CD4-positive, alpha-beta T cell treated with Interleukin-10 for 1 hour (primary cell): ENCODE measurements at regions not wholly inside any gene's neighbourhood (a gene's known extent, or its start where the extent isn't known, plus 50 kb on each side); places are given as distances from the start of the nearest gene placed in this dataset.

Source experiments
- DNase-seq: peaks from one replicate; pipeline ENCODE4 v3.0.0-alpha.2; 2020

DNA sequence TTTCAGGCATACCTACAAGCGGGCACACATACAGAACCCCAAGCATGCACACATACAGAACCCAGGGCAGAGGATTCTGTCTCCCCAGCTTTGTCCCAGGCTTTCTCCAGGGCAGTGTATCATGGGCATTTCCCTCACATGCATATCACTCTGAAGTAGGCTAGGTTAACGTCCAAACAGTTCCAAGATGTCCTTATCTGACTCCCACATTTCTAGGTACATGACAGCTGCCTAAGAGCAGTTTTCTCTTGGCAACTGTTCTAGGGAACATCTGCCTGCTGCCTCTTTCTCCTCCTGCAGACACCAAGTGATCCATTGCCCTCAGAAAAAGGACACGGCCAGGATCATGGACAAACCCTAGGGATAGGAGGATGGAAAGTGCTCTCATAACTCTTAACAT lies 84.9 kb upstream of the NR3C1 start:
- no peak for DNase-seq

DNA sequence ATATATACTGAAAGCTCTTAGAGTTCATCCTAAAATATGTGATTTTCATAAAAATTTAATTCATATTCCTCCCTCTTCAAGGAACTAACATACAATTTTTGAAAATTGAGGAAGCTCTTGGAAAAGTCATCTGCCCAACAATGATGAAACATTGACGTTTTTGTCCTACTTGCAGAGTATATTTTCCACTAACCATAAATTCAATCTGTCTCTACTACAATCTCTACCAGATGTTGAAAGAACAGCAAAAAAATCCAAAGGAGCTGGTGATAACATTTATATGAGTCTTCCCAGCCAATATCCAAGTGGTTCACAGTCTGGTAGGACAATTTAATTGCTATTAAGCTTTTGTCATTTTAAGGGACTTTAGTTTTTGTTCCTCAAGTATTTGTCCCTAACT lies 81.1 kb upstream of the NR3C1 start:
- DNase-seq: no peak

DNA sequence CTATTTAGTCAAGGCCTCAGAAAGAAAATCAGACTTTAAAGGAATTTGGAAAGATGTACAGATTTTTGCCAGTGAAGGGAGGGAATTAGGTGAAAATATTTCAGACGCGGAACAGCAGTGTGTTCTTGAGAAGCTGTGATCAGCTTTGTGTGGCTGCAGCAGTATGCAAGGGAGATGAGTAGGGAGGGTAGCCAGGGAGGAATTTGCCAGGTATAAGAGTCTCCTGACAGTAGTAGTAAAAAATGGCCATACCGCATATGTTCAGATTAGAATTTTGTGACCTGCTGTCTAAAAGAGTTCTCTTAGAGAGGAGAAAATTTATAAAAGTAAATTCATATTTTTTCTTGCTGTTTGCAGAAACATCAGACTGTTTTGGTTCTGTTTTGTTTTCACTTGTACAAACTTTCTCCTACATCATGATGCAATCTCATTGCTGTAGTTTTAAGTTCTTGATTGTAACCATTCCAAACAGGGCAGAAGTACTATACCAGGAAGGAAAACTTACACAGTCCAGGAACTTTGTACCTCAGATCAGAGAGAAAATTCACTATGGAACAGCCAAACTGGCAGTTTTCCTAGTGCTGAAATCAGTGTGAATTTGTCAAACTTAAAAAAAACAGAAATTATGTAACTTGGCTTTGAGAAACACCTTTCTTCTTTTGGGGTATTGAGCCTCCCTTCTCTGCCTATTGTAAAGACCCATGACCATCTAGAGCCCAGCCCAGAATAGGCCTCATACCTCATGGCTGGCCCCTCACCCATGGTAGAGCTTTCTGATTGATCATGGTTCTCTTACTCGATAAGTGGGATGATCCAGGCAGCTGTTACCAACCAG lies 78.4 kb upstream of the NR3C1 start:
- no peak for DNase-seq

DNA sequence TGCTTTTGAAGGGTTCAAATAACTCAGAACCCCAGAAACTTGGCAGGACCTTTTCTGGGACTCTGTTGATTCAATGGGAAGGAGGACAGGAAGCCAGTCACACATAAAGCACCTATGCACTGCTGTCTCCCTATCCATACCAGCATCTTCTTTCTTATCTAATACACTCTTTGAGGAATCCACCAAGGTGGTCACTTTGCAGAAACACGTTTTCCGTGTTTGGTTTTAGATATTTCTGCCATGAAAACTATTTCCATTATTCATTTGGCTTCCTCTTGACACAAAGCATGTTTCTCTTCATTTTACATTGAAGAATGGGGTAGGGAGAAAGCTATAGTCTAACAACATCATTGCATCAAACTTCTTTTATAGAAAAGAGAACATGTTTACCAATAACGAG lies 76.5 kb upstream of the NR3C1 start:
- DNase-seq: no peak

DNA sequence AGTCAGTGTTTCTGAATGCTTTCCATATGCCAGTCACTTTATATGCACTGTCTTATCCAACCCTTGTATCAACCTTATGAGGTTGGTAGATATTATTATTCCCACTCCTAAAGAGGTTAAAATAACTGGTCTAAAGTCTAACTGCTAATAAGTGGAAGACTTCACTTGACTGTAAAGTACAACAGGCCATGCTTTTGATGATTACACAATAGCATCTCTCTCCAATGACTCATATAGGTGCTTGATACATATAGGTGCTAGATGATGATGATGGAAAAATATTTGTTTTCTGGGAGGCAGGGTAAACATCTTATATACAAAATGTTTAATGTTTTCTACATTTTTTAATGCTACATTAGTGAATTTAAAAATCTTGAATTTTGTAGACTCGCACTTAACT lies 75.9 kb upstream of the NR3C1 start:
- DNase-seq: no peak

DNA sequence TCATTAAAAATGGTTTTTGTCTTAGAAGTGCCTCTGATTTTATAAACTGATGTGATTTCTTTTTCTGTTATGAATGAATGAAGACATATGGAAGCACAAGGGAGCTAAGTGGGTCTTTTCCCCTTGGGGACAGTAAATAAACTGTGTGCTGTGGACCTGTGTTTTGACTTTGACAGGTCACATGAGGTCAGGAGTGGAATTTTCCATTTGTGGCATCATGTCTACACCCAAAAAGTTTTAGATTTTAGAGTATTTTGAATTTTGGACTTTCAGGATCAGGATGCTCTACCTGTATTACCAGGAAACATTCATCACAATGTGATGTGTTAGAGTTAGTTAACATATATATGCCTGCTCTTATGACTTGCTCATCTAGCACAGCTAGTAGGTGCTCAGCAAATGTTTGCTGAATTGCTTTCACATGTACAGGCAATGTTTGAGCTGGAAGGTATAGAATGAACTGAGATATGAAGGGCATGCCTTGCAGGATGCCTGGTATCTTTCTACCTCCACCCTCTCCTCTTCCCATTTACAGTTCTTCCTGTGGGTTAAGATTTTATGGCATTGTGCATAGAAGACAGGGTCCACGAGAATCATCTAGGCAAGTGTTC lies 73.2 kb upstream of the NR3C1 start:
- no peak for DNase-seq

DNA sequence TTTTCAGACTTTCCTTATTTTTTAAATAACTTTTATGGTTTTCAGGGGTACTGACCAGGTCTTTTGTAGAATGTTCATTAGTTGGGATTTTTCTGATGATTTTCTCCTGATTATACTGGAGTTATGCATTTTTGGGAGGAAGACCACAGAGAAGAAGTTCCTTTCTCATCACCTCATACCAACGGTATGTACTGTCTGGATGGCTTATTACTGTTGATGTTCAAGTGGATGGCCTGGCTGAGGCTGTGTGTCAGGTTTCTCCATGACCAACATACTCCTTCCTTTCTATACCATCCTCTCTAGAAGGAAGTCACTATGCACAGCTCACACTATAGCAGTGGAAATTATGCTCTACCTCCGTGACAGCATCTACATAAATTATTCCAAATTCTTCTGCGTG lies 71.1 kb upstream of the NR3C1 start:
- DNase-seq: no peak

DNA sequence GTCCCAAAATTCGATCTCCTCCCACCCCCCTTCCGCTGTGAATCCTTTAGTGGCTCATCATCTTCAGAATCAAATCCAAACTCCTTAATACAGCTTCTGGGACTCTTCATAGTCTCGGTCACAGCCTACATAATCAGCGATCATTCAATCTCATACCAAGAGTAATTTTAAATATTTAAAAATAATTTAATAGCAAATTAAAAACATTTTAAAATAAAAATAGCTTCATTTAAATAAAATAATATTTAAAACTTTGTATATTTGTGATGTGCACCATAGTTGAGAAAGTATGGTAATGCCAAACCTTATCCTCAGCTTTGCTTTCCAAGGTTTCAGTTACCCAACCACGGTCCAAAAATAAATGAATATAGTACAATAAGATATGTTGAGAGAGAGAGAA lies 70.0 kb upstream of the NR3C1 start:
- no peak for DNase-seq

DNA sequence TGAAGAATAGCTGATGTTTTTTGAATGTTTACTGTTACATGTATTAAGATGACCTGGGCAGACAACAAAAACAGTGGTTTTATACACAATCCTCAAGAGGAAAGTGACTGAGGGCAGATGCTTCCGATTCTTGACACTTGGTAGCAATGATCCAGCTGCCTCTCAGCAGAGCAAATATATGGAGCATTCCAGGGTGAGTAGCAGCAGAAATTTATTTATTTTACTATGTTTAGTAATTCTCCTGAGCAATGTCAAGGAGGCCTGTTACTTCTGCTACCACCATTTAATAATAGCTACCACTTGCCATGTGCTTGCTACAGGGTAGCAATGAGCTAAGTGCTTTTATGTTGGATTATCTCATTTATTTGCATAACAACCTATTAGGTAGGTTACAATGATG lies 69.1 kb upstream of the NR3C1 start:
- DNase-seq: no peak

DNA sequence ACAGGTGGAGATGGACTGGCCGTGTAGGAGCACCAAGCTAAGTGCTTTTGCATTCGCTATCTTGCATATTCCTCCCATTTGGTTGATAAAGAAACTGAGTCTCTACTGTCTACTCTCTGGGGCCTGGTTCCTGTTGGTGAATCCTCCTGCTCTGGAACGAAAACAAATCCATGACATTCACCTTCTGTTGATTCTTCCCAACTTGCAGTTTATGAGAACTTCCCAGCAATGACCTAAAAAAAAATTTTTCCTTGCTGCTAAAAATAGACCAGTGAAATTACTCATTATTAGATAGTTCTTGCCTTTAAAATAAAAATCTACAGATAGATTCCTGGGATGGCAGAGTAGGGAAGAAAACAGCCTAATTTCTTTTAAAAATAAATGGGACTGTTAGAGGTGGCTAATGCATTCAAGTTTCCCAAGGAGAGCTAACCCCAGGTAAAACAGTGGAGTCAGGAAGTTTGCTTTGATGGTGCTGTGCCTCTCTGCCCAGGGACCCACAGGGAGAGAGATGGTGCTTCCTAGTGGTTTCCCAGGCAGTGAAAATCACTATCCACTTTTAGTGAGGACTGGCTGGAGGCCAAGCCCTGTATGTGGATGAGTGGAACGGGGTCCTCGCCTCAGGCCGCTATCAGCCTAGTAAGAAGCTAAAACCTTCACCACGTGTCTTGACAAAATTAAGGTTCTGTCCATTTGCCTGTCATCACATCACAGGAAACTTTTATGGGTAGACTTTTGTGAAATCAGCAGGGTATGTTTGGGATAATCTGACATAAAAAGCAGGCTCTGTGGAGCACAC lies 68.4 kb upstream of the NR3C1 start:
- DNase-seq: no peak

DNA sequence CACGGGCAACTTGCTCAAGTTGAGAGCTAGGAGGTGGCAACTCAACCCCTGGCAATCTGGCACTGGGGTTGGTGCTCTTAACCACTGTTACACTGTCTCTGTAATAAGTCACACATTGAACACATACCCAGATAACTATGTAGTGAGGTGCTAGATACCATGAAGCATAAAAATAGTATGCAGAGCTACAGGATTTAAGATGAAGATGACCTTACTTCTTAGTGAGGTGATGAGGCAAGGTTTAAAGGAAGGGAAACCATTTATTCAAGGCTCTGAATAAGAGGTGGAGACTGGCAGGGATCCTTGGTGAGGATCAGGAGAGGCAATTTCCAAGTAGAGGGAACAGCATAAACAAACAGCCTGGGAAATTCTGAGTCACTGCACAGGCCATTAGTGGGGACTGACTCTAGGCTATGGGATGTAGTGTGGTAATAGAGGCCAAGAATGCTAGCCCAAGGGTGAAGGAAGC lies 67.6 kb upstream of the NR3C1 start:
- DNase-seq: no peak

DNA sequence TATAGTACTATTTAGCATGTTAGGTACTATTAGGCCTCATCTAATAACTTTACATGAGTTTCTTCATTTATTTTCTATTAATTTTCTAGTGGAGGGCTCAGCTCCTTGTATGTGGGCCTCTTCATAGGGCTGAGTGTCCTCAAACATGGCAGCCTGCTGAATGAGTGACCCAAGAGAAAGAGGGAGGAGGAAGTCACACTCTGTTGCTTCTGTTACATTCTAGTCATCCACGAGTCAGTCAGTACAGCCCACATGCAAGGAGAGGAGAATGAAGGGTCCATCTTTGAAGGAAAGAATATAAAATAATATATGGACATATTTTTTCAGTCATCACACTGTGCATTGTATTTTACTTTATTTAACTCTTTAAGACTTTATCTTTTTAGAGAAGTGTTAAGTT lies 66.6 kb upstream of the NR3C1 start:
- DNase-seq: no peak

DNA sequence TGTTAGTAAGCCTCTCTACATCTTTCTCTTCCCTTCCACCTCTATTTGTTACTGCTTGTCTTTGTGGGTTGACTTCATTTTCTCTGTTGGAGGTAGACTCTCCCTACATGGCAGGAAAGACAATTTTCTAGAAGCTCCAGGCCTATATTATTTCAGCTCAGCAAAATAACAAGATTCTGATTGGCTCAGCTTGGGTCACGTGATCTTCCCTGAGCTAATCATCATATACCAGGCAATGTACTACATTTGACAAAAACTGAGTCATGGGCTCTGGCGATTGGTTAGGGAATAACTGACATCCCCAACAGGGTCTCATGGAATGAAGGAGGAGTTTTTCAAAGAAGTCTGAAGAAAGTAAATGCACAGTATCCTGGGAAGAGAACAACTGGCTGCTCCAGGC lies 65.6 kb upstream of the NR3C1 start:
- no peak for DNase-seq

DNA sequence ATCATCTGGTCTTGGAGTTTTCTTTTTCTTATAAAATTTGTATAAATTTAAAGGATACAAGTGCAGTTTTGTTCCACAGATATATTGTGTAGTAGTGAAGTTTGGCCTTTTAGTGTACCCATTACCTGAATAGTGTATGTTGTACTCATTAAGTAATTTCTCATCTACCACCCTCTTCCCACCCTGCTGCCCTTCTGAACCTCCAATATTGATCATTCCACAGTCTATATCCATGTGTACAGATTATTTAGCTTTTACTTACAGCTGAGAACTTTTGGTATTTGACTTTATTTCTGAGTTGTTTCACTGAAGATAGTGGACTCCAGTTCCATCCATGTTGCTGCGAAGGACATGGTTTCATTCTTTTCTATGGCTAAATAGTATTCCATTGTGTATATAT lies 63.1 kb upstream of the NR3C1 start:
- DNase-seq: no peak

DNA sequence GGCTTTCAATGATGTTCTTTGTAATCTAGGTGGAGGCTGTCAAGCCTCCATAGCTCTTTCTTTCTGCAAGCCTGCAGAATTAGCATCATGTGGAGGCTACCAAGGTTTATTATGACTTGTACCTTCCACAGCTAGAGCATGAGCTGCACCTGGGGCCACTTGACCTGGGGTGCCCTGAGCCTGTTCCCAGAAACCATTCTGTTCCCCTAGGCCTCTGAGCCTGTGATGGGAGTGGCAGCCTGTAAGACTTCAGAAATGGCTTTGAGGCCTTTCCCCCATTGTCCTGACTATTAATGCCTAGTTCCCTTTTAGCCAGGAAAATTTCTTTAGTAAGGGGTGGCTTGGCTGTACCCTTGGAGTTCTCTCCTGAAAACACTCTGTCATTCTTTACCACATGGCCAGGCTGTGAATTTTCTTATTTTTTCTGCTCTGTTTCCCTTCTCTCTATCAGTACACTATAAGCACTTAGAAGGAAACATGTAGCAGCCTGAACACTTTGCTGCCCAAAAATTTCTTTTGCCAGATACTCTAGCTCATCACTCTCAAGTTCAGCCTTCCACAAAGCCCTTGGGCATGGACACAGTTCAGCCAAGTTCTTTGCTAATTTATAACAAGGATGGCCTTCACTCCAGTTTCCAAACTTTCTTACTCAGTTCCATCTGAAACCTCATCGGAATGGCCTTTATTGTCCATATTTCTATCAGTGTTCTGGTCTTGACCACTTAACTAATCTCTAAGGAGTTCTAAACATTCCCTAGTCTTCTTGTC lies 61.4 kb upstream of the NR3C1 start:
- DNase-seq: no peak

DNA sequence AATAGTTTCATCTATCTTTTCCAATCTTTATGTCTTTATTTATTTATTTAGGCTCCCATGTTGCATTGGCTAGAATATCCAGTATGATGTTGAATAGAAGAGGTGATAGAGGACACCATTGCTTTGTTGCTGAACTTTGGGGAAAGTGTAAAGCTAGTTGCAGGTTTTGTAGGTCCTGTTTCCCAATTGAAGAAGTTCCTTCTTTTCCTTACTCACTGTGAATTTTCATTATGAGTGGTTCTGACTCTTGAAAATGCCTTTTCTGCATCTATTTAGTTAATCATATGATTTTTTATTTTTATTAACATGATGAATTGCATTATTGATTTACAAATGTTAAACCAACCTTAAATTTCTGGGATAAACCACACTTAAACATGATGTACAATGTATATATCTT lies 58.9 kb upstream of the NR3C1 start:
- DNase-seq: no peak

DNA sequence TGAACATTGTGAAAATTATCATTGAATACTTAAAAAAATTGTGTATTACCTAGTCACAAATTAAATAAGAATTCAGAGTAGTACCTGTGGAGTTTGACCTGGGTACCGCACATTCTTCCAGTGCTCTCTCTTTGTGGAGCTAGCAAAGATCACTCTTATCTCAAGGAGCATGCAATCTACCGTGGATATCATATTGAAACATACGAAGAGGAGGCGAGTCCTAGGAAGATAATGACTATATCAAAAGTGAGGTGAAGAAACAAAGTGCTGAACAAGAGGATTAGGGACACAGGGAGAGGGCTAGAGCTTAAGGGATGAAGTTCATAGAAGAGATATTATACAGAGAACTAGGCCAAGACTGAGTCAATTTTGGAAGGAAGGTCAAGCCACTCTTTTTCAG lies 55.9 kb upstream of the NR3C1 start:
- no peak for DNase-seq

DNA sequence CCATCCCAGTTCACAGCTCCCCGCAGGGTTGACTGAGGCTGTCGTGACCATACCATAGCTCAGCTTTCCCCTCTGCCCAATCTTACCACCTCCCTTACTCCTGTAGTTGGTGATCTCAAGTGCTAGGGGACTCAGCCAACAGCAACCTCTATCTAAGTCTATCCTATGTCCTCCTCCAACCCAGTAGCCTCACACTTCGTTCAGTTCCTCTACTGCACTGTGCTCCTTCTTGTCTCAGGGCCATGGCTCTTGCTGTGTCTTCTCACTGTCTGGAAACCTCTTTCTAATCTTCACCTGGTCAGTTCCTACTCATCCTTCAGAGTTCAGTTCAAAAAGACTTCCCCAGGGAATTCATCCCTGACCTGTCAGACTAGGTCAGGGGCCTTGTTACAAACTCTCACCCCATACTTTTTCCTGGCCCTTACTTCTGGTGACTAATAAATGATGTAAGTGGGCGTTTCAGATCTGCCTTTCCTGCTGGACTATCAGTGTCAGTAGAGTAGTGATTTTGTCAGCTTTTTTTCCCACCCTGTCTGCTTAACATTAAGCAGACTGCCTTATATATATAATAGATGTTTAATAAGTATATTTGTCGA lies 53.6 kb upstream of the NR3C1 start:
- DNase-seq: no peak

DNA sequence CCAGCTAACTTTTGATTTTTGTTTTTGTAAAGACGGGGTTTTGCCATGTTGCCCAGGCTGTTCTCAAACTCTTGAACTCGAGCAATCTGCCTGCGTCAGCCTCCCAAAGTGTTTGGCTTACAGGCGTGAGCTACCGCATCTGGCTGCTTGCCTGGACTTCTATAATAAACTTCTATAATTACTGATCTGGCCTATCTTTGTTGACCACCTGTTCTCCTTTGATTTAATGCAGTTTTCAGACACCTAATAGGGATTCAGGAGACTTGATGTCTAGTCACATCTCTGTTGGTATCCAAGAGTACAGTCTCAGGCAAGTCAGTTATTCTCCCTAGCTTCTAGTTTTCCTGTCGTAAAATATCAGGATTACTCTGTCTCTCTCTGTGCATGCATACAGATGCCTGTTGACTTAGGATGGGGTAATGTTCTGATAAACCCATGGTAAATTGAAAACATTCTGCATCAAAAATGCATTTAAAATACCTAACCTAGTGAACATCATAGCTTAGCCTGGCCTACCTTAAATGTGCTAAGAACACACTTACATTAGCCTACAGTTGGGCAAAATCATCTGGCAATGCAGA lies 51.5 kb upstream of the NR3C1 start:
- no peak for DNase-seq

DNA sequence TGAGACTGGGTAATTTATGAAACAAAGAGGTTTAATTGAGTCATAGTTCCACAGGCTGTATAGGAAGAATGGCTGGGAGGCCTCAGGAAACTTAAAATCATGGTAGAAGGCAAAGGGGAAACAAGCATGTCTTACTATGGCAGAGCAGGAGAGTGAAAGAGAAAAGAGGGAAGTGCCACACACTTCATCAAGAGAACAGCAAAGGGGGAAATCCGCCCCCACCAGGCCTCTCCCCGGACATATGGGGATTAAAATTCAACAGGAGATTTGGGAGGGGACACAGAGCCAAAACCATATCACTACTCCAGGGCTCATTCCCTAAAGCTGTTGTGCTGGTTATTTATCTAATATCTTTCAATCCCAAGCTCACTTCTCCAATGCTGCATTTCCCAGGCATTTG lies 50.2 kb upstream of the NR3C1 start:
- DNase-seq: no peak
